ENCODE measurements at regions not wholly inside any gene's neighbourhood (a gene's known extent, or its start where the extent isn't known, plus 50 kb on each side); places are given as distances from the start of the nearest gene placed in this dataset.

GRCh38 chr4:41451961-41452360, 86.0 kb upstream of the LIMCH1 start:
- TF ChIP-seq ELK1 (IDR thresholded peaks at IDR 0.05; ENCODE audit: borderline replicate concordance, low read depth, low read length) (no peak), CHD1 (IDR thresholded peaks at IDR 0.05; ENCODE audit: low read depth, low read length) (no peak), MAZ (IDR thresholded peaks at IDR 0.05; ENCODE audit: borderline replicate concordance, low read depth, low read length) (no peak), MAFK (IDR thresholded peaks at IDR 0.05; ENCODE audit: low read depth, low read length) (no peak), CEBPB (IDR thresholded peaks at IDR 0.05; ENCODE audit: low read depth, low read length) (no peak), USF2 (IDR thresholded peaks at IDR 0.05; ENCODE audit: low read depth, low read length) (no peak), CTCF (conservative IDR thresholded peaks at IDR 0.05; ENCODE audit: low read depth, low read length) (no peak), FOS (IDR thresholded peaks at IDR 0.05; ENCODE audit: low read depth, low read length) (no peak), RFX5 (IDR thresholded peaks at IDR 0.05; ENCODE audit: low read depth, low read length) (no peak), POLR2A (IDR thresholded peaks at IDR 0.05; ENCODE audit: low read depth, low read length) (no peak)
- Histone ChIP-seq H3K56ac (ENCODE audit: extremely low read depth, insufficient read depth, low read length) (no peak overlapping the region), H2BK20ac (ENCODE audit: low read depth, low read length) (no peak overlapping the region), H2AK5ac (ENCODE audit: low read depth, low read length) (no peak overlapping the region), H3K9me1 (ENCODE audit: insufficient read depth, low read length) (no peaks in the 10 kb centered on the region), H2AK9ac (replicated peaks; ENCODE audit: low read depth, low read length, poor library complexity) (no peak overlapping the region), H4K20me1 (ENCODE audit: insufficient read depth, low read length) (no peaks in the 10 kb centered on the region), H3K4me2 (ENCODE audit: low read depth, low read length) (no peak overlapping the region), H3K9me3 (ENCODE audit: control insufficient read depth, insufficient read depth, low read length) (no peaks in the 10 kb centered on the region), H2BK5ac (ENCODE audit: low read depth, low read length, poor library complexity, severe bottlenecking) (no peak overlapping the region), H2BK120ac (ENCODE audit: low read depth, low read length) (no peak overlapping the region), H2BK15ac (ENCODE audit: low read depth, low read length) (no peak overlapping the region), H4K8ac (ENCODE audit: low read depth in 2 of 2, low read length in 2 of 2) (no peak overlapping the region), H3K14ac (replicated peaks; ENCODE audit: low read depth, low read length) (no peak overlapping the region), H3K23ac (ENCODE audit: low read depth, low read length) (no peak overlapping the region), H3K4me3 (ENCODE audit: insufficient read depth, low read depth, low read length) (no peak overlapping the region), H3K36me3 (ENCODE audit: control insufficient read depth, insufficient read depth, low read length) (no peaks in the 10 kb centered on the region), H3K4ac (ENCODE audit: low read depth, low read length) (no peak overlapping the region), H4K91ac (ENCODE audit: insufficient read depth, low read depth, low read length) (no peak overlapping the region), H3K4me1 (ENCODE audit: control insufficient read depth, insufficient read depth, low read length) (no peaks in the 10 kb centered on the region), H4K5ac (ENCODE audit: low read depth, low read length) (no peak overlapping the region), H3K18ac (ENCODE audit: low read depth, low read length) (no peak overlapping the region), H3K27ac (ENCODE audit: insufficient read depth, low read length) (no peak overlapping the region), H3K79me1 (ENCODE audit: low read depth in 1 of 2, low read length in 2 of 2) (no peaks in the 10 kb centered on the region), H3K9ac (ENCODE audit: low read depth, low read length) (no peak overlapping the region), H2AFZ (replicated peaks; ENCODE audit: low read length, poor library complexity) (no peak overlapping the region), H3K27me3 (ENCODE audit: control insufficient read depth, insufficient read depth, low read length) (0 out of 2 replicates have a peak, but pooled peaks cover 2% of the 10 kb centered on the region)
- DNase-seq (no peak), ATAC-seq (ENCODE audit: low read depth) (no peak)
- ChIA-PET POLR2A (ENCODE audit: unreplicated experiment) (no interaction called here), CTCF (no interaction called here)
- dilution Hi-C loops (cut with HindIII; ENCODE audit: low sequenced_read_pairs, unreplicated experiment): no loop called here
- in situ Hi-C loops (cut with MboI; ENCODE audit: low sequenced_read_pairs): no loop called here
- WGBS, 2 experiments (ENCODE audit: extremely low coverage in 2 of 2, insufficient read length in 1 of 2): 46% methylated on average over 2 of the region's 3 CpGs; no CpG with 5 or more reads in 1 of the 2 experiments
- intact Hi-C loops (cut with micrococcal nuclease): no loop called here
- no TSS peak for BruUV-seq (replicated peaks)

Data from IMR-90 (cell line).